GM21515 (cell line): ENCODE measurements at regions not wholly inside any gene's neighbourhood (a gene's known extent, or its start where the extent isn't known, plus 50 kb on each side); places are given as distances from the start of the nearest gene placed in this dataset.

Source experiments
- ATAC-seq: cut with Tn5 transposase; IDR thresholded peaks from one replicate; pipeline ENCODE4 v1.9.1; 2021; ENCODE audit not compliant: unreplicated experiment

GRCh38 chr5:65068410-65068809 is 299.7 kb downstream of the CWC27 start:
- peak; percentile 44 for ATAC-seq

DNA sequence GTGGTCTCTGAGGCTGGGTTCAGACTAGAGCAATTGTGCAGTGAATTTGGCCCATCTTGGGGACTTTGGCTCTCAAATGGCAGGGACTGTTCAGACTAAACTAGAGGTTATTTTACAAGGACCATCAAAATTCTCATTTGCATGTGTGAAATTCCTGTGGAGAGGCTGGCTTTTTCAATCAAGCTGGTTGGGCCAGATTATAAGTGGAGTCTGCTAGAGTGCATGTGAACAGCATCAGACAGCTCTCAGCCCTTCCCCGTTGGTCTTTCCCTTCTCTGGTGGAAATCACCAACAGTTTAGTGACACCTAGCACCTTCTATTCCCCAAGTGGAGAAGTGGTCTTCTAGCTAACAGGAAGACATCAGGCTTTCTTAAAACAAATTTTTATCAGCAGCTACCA is 301.3 kb downstream of the CWC27 start:
- no peak for ATAC-seq

DNA sequence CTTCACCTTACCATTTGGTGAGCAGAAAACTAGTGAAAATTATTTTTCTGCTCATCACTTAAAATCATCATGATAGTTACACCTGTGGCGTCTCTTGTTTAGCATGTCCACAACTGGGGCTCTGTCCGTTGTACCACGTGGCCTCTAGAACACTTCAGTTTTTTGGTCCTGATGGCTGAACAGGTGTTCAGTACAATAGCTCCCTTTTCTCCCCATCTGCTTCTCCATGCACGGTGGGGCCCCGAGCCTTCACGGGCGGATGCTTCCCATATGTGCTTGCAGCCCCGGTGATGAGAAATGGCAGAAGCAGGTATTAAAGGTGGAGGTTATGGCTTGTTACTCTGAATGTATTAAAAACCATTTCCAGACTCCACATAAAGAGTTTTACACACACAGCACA is 304.1 kb downstream of the CWC27 start:
- ATAC-seq: no peak

DNA sequence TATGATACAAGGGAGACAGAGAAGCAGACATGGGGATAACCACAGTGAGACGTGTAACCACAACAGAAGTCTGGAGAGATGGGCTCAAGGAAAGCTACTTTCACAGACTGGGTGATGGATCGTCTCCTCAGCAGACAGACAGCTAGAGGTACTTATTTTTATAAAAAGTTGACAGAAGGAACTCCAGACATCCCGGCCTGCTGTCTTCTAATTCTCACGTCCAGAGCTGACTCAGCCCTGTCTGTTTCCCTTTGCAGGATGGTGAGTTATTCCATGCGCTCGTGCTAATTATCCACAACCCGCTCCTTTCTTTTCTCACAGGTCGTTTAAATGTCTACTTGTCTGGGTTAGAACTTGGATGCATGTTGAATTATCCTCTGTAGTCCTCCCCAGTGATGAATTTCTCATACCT is 304.5 kb downstream of the CWC27 start:
- ATAC-seq: no peak

GRCh38 chr5:65075623-65076250 is 307.0 kb downstream of the CWC27 start:
- ATAC-seq: no peak

GRCh38 chr5:65076251-65076869 is 307.6 kb downstream of the CWC27 start:
- peak; percentile 77 for ATAC-seq

GRCh38 chr5:65077653-65078052 is 308.9 kb downstream of the CWC27 start:
- ATAC-seq: no peak

DNA sequence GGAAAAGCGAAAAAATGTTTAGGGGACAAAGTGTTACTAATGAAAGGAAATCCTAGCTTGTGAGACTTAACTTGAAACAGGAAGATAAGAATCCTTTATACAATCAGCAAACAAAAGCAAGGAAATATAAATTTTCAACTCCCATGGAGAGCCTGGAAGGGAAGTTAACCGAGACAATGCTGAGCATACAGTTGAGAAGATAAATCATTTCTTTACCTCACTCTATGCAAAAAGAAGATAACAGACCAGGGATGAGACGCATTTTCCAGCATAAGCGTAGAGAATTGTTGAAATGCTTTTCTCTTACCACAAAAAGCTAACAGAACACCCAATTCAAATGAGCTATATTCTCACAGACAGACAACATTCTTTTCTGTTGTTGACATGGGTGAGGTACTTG is 309.6 kb downstream of the CWC27 start:
- no peak for ATAC-seq

GRCh38 chr5:65081071-65081470 is 312.3 kb downstream of the CWC27 start:
- ATAC-seq: no peak

DNA sequence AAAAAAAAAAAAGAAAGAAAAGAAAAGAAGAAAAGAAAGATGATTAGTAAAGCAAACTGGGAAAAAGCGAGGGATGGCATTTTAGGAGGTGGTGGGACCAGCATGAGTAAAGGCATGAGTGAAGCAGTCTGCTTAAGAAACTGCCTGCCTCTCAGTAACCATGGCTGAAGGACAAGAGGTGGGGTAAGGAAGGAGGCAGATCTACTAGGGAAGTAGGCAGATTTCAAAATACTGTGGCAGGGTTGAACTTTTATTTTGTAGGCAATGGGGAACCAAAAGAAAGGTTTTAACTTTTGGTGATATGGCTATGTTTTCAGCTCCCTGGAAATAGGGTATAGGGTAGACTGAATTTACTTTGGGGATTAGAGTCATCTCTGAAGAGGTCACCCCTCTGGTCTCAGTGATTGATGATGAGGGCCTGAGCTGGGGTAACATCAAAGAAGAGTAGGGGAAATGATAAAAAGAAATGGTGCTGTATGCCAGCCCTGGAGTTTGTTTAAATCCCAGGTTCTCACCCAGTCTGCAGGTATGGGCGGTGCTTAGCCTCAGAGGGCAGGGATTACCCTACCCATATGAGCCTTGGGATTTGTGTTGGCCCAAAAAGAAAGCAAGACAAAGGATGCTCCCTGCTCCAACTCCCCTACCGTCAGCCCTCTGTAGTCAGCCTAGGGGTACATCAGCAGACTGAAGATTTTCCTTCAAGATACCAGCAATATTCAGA is 316.2 kb downstream of the CWC27 start:
- ATAC-seq: no peak

DNA sequence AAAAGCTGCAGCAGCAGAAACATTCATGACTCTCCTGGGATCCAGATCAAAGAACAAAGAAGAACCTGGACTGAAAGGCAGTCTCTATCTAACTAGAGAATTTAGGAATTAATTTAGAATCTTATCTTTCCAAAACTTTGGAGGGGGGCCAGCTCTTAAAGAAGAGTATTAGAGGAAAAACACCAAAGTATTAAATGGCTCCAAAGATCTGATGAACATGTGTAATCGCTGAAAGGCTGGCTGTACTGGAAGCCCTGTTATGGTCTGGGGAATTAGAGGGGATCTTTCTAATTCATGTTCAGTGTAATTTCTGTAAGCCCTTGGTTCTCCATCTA is 316.8 kb downstream of the CWC27 start:
- ATAC-seq: no peak

GRCh38 chr5:65086234-65086890 is 317.6 kb downstream of the CWC27 start:
- no peak for ATAC-seq

- no peak for ATAC-seq
Observed at GRCh38 chr5:65087154-65087553, 318.4 kb downstream of the CWC27 start.

DNA sequence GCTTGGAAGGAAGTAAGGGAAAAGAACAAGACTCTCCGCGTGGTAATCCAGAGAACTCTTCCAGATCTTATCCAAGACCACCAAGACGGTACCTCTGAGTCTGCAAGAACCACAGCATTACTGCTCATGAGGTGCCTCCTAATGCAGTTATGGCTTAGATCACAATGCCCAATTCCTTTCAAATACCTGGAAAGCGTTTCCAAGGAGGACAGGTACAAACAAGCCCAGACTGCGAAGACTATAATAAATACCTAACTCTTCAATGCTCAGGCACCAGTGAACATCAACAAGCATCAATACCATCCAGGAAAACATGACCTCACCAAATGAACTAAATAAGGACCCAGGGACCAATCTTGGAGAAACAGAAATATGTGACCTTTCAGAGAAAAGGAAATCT is 325.5 kb downstream of the CWC27 start:
- no peak for ATAC-seq

DNA sequence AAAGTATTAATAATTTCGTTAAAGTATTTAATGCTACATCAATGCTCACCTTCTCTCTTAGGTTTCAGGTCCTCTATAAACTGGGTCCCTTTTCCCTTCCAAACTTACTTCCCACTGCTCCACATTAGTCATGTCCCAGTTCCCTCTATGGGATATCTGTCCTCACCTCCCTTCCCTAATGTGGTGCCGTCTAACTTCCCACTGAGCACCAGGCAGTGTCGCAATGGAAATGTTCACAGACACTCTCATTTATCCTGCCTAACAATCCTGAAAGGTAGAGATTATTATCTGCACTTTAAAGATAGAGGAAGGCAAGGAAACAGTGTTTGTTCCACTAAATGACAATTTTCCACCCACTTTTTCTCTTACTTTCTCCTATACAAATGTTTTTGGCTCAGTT is 329.7 kb downstream of the CWC27 start:
- no peak for ATAC-seq
